HepG2 (cell line): ENCODE measurements at regions not wholly inside any gene's neighbourhood (a gene's known extent, or its start where the extent isn't known, plus 50 kb on each side); places are given as distances from the start of the nearest gene placed in this dataset.

Experiments
- ATAC-seq: fragments of 200-7000 bp; cut with Tn5 transposase; 3 replicates; pipeline ENCODE4 v1.9.1; 2020; ENCODE audit warnings: mild to moderate bottlenecking, moderate library complexity
- BruUV-seq: library from RNA; stranded (reverse); fragments of 400-500 nt; replicated peaks from 2 replicates; lab custom pipeline; 2021; lab: Mats Ljungman, UMichigan
- CTCF ChIA-PET: fragments of 300-600 bp; formaldehyde crosslinking; extraction: SDS; loops from one replicate; lab custom pipeline; 2021; ENCODE audit warnings: low total read pairs, inconsistent platforms, low intra/inter-chr PET ratio; lab: Yijun Ruan, JAX
- POLR2A ChIA-PET: fragments of 350-600 bp; sonication (Branson Sonifier 250); formaldehyde crosslinking; loops from one replicate; lab custom pipeline; 2020; ENCODE audit warnings: antibody characterized with exemption, inconsistent platforms; lab: Yijun Ruan, JAX
- DNase-seq: peaks from one replicate; pipeline ENCODE4 v3.0.0-alpha.2; 2015; ENCODE audit warnings: low spot score
- FAIRE-seq: peaks from 3 replicates; lab custom pipeline; 2011; peaks lifted over from hg19 to GRCh38; lab: Jason Lieb, UNC
- H2AFZ ChIP-seq: one replicate; pipeline ENCODE4 v1.6.1; 2011; ENCODE audit warnings: low read length, inconsistent platforms
- H3K27ac ChIP-seq: fragments of 300-600 bp; 3 replicates; pipeline ENCODE4 v1.8.0; 2011; ENCODE audit warnings: mixed run types, mild to moderate bottlenecking, mixed read lengths, low read length, inconsistent platforms; ENCODE audit not compliant: insufficient read depth; ENCODE audit errors: extremely low read length
- H3K27me3 ChIP-seq, 2 experiments: fragments of 200-600 bp in 1 of 2; 2 replicates in 1 of 2; 3 replicates in 1 of 2; pipeline versions ENCODE4 v1.6.0 to v1.8.0; 2011; ENCODE audit warnings: low read length in 2 of 2, mild to moderate bottlenecking in 2 of 2, moderate library complexity in 2 of 2, inconsistent platforms in 1 of 2; ENCODE audit not compliant: insufficient read depth in 2 of 2, control insufficient read depth in 1 of 2
- H3K36me3 ChIP-seq, 2 experiments: fragments of 200-600 bp in 1 of 2; replicated peaks in 1 of 2; 2 replicates in 1 of 2; 3 replicates in 1 of 2; pipeline versions ENCODE4 v1.5.1 to v1.8.0; 2011; ENCODE audit warnings: low read length in 2 of 2, inconsistent platforms in 1 of 2; ENCODE audit not compliant: insufficient read depth in 2 of 2, control insufficient read depth in 1 of 2
- H3K4me1 ChIP-seq: 2 replicates; pipeline ENCODE4 v1.5.1; 2012; ENCODE audit warnings: low read length, inconsistent platforms; ENCODE audit not compliant: insufficient read depth
- H3K4me2 ChIP-seq: 2 replicates; pipeline ENCODE4 v1.6.0; 2011; ENCODE audit warnings: low read depth, low read length, inconsistent platforms
- H3K4me3 ChIP-seq, 3 experiments: fragments of 200-600 bp in 1 of 3; sonication (generic), shearing (Covaris generic) in 1 of 3; replicated peaks in 1 of 3; 2 replicates each; pipeline ENCODE4 v1.5.1; 2011 to 2016; ENCODE audit warnings: low read length in 3 of 3, inconsistent platforms in 2 of 3, low read depth in 2 of 3, mild to moderate bottlenecking in 2 of 3, control low read depth in 1 of 3, mixed read lengths in 1 of 3; ENCODE audit not compliant: insufficient read depth in 1 of 3
- H3K79me2 ChIP-seq: one replicate; pipeline ENCODE4 v1.6.1; 2011; ENCODE audit warnings: low read length, inconsistent platforms; ENCODE audit not compliant: insufficient read depth
- H3K9ac ChIP-seq: 2 replicates; pipeline ENCODE4 v1.6.0; 2011; ENCODE audit warnings: mild to moderate bottlenecking, low read depth, low read length, inconsistent platforms; ENCODE audit not compliant: insufficient read depth
- H3K9me3 ChIP-seq: 2 replicates; pipeline ENCODE4 v1.5.1; 2012; ENCODE audit warnings: mild to moderate bottlenecking, low read length
- H4K20me1 ChIP-seq: 2 replicates; pipeline ENCODE4 v1.6.0; 2011; ENCODE audit warnings: inconsistent platforms, mild to moderate bottlenecking, low read length, moderate library complexity; ENCODE audit not compliant: insufficient read depth
- CEBPB ChIP-seq: IDR thresholded peaks from 2 replicates; pipeline ENCODE4 v1.6.1; 2011; ENCODE audit warnings: low read depth, low read length, improper control_type of control experiment, borderline replicate concordance
- KDM6A ChIP-seq: IDR thresholded peaks from 2 replicates; pipeline ENCODE4 v1.6.1; 2016; ENCODE audit warnings: low read depth
- NFIC ChIP-seq: IDR thresholded peaks from 2 replicates; pipeline ENCODE4 v1.6.1; 2012; ENCODE audit warnings: mild to moderate bottlenecking, low read length, inconsistent platforms
- RBM39 ChIP-seq: fragments of 200-400 bp; formaldehyde crosslinking; IDR thresholded peaks from one replicate; pipeline ENCODE4 v1.6.1; 2018; ENCODE audit warnings: antibody characterized with exemption, mild to moderate bottlenecking, low read depth, low read length; ENCODE audit not compliant: poor library complexity, severe bottlenecking
- TMF1 ChIP-seq: sonication (generic); formaldehyde crosslinking; IDR thresholded peaks from 2 replicates; pipeline ENCODE4 v1.8.1; 2022; ENCODE audit warnings: low read depth, missing genetic modification reagents
- ZBTB43 ChIP-seq: sonication (generic); formaldehyde crosslinking; conservative IDR thresholded peaks from 2 replicates; pipeline ENCODE4 v1.4.0; 2020; ENCODE audit warnings: missing genetic modification reagents
- ZSCAN20 ChIP-seq: sonication (generic); formaldehyde crosslinking; IDR thresholded peaks from 2 replicates; pipeline ENCODE4 v1.4.0; 2020; ENCODE audit warnings: missing genetic modification reagents, mild to moderate bottlenecking, borderline replicate concordance
- WGBS: methylation state at CpG from one replicate; pipeline ENCODE4 v1.1.6; 2017; ENCODE audit warnings: low lambda C conversion rate; 5-methylcytosine and 5-hydroxymethylcytosine counted together
- in situ Hi-C: cut with HindIII; loops from 2 replicates; pipeline ENCODE4 v1.10.0; 2017; ENCODE audit warnings: low pct_unique_long_range_greater_than_20kb; ENCODE audit not compliant: extremely low pct_ligation_motif_present
- intact Hi-C: fragments of 100-400 bp; cut with micrococcal nuclease; formaldehyde crosslinking; loops from one replicate; pipeline ENCODE4 v1.10.0; 2022; ENCODE audit not compliant: unreplicated experiment

- TF ChIP-seq RBM39 (no peak), NFIC (no peak), ZSCAN20 (CRISPR knock-in tag) (no peak), KDM6A (no peak)
These were observed 208.3 kb downstream of the PPP1R3A start (continued) for GRCh38 chr7:113710310-113711096.

GRCh38 chr7:113705439-113705838 is 213.4 kb downstream of the PPP1R3A start:
- intact Hi-C loops: no loop called here
- Histone ChIP-seq H3K9me3 (no peaks in the 10 kb centered on the region), H3K4me1 (no peaks in the 10 kb centered on the region), H3K4me2 (no peak overlapping the region)
- peak; percentile 74 for TF ChIP-seq CEBPB
- no peak for TF ChIP-seq TMF1 (CRISPR knock-in tag)
- no peak for TF ChIP-seq ZBTB43
- TF ChIP-seq, all 625 proteins: peak for 1
- ChIA-PET POLR2A (no interaction called here), CTCF (no interaction called here)
- BruUV-seq: no TSS peak
- in situ Hi-C loops: loop anchor here (25.0 kb wide), 1 partner anchor 1168 kb away; no protein-coding TSS in a partner anchor
- FAIRE-seq (no peak), ATAC-seq (no peak), DNase-seq (no peak)
- H2AFZ ChIP-seq: no peak overlapping the region
- no peaks in the 10 kb centered on the region for H3K27me3 ChIP-seq
- H3K9ac ChIP-seq: no peak overlapping the region
- H3K27ac ChIP-seq: no peak overlapping the region
- H3K79me2 ChIP-seq: no peaks in the 10 kb centered on the region
- no peak overlapping the region for H3K4me3 ChIP-seq
- H3K36me3 ChIP-seq: no peaks in the 10 kb centered on the region
- 7% methylated on average over 1 of the region's 1 CpG for WGBS
- no peaks in the 10 kb centered on the region for H4K20me1 ChIP-seq
